ENCODE measurements at regions not wholly inside any gene's neighbourhood (a gene's known extent, or its start where the extent isn't known, plus 50 kb on each side); places are given as distances from the start of the nearest gene placed in this dataset.

DNA sequence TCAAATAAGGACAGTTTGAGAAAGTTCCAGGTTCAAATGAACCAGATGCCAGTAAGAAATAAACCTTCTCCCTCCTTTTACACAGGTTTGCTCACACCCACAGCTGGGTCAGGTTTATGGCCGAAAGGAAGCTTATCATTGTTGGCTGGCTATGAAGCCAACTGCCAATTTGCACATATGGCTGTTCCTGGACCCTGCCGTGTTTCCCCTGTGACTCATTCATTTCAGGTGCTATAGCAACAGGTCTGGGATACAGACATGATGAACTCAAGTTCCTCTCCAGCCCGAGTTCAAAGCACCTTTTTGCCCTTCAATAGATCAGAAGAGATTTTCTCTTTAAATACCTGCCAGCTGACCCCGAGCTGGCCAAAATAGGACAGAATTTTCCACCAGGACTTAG lies 134.4 kb upstream of the SMYD2 start:
- TF ChIP-seq ZFP37 (tag by site-specific recombination; IDR thresholded peaks at IDR 0.05) = no peak
- TF ChIP-seq, protein P1, sequence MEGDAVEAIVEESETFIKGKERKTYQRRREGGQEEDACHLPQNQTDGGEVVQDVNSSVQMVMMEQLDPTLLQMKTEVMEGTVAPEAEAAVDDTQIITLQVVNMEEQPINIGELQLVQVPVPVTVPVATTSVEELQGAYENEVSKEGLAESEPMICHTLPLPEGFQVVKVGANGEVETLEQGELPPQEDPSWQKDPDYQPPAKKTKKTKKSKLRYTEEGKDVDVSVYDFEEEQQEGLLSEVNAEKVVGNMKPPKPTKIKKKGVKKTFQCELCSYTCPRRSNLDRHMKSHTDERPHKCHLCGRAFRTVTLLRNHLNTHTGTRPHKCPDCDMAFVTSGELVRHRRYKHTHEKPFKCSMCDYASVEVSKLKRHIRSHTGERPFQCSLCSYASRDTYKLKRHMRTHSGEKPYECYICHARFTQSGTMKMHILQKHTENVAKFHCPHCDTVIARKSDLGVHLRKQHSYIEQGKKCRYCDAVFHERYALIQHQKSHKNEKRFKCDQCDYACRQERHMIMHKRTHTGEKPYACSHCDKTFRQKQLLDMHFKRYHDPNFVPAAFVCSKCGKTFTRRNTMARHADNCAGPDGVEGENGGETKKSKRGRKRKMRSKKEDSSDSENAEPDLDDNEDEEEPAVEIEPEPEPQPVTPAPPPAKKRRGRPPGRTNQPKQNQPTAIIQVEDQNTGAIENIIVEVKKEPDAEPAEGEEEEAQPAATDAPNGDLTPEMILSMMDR (tag by site-specific recombination; IDR thresholded peaks at IDR 0.05) = no peak
- TF ChIP-seq ZNF514 (tag by site-specific recombination; IDR thresholded peaks at IDR 0.05) = no peak
- no peak for TF ChIP-seq KLF8 (tag by site-specific recombination; IDR thresholded peaks at IDR 0.05)
- TF ChIP-seq, protein P2, sequence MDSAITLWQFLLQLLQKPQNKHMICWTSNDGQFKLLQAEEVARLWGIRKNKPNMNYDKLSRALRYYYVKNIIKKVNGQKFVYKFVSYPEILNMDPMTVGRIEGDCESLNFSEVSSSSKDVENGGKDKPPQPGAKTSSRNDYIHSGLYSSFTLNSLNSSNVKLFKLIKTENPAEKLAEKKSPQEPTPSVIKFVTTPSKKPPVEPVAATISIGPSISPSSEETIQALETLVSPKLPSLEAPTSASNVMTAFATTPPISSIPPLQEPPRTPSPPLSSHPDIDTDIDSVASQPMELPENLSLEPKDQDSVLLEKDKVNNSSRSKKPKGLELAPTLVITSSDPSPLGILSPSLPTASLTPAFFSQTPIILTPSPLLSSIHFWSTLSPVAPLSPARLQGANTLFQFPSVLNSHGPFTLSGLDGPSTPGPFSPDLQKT (IDR thresholded peaks at IDR 0.05; ENCODE audit: borderline replicate concordance, low read depth, low read length) = no peak
- no peak for TF ChIP-seq KLF16 (tag by site-specific recombination; IDR thresholded peaks at IDR 0.05)

Data from HEK293 (cell line).